ENCODE measurements at regions not wholly inside any gene's neighbourhood (a gene's known extent, or its start where the extent isn't known, plus 50 kb on each side); places are given as distances from the start of the nearest gene placed in this dataset.

- H4K8ac ChIP-seq (ENCODE audit: extremely low read depth, insufficient read depth, low read length): no peak overlapping the region
- TF ChIP-seq CEBPB (IDR thresholded peaks at IDR 0.05; ENCODE audit: low read depth, low read length): peak; percentile 69
- peak; percentile 39; the same call in 1 of the 2 replicates for TF ChIP-seq TEAD4 (IDR thresholded peaks at IDR 0.05; ENCODE audit: low read depth, low read length)
- TF ChIP-seq RNF2 (IDR thresholded peaks at IDR 0.05; ENCODE audit: borderline replicate concordance, low read depth, low read length, missing control alignments, poor library complexity, severe bottlenecking): no peak
- no peak for TF ChIP-seq SUZ12 (IDR thresholded peaks at IDR 0.05; ENCODE audit: low read length)
- ChIA-PET CTCF (ENCODE audit: partially characterized antibody) (no interaction called here), POLR2A (ENCODE audit: partially characterized antibody) (no interaction called here)
- no peak overlapping the region for H4K5ac ChIP-seq (ENCODE audit: insufficient read length, low read depth, low read length)
- no peak overlapping the region for H3K4me2 ChIP-seq (ENCODE audit: insufficient read depth in 1 of 2, low read depth in 2 of 2, low read length in 2 of 2)
- no peaks in the 10 kb centered on the region for H3K36me3 ChIP-seq (ENCODE audit: control insufficient read depth in 2 of 4, insufficient read depth in 4 of 4, low read length in 3 of 4)
- no peak overlapping the region for H3K18ac ChIP-seq (ENCODE audit: extremely low read depth, low read length)
- H2BK12ac ChIP-seq (ENCODE audit: low read depth, low read length): no peak overlapping the region
- no peaks in the 10 kb centered on the region for H3K9me3 ChIP-seq (ENCODE audit: insufficient read depth in 2 of 2, low read depth in 1 of 2, low read length in 1 of 2)
- H3K4me1 ChIP-seq (replicated peaks in 1 of 4; ENCODE audit: control insufficient read depth in 3 of 4, insufficient read depth in 4 of 4, low read length in 3 of 4): peaks cover 0 to 5% (median 2%) of the 10 kb centered on the region in 4 experiments; a peak in 3 of 7 replicates
- no peaks in the 10 kb centered on the region for H3K27me3 ChIP-seq (replicated peaks in 1 of 4; ENCODE audit: control insufficient read depth in 3 of 4, extremely low read depth in 1 of 4, insufficient read depth in 3 of 4, low read length in 3 of 4)
- H2BK120ac ChIP-seq (replicated peaks; ENCODE audit: low read depth, low read length): no peak overlapping the region
- no peaks in the 10 kb centered on the region for H3K79me1 ChIP-seq (ENCODE audit: low read depth, low read length)
- H2BK15ac ChIP-seq (ENCODE audit: low read length): no peak overlapping the region
- H2AK5ac ChIP-seq (ENCODE audit: low read depth, low read length): no peak overlapping the region
- no peak overlapping the region for H3K23ac ChIP-seq (ENCODE audit: insufficient read length)
- H3K14ac ChIP-seq (ENCODE audit: insufficient read length): no peak overlapping the region
- H3K9ac ChIP-seq (replicated peaks in 1 of 4; ENCODE audit: extremely low read depth in 1 of 4, low read depth in 3 of 4, low read length in 3 of 4): no peak overlapping the region
- no peak overlapping the region for H3K4me3 ChIP-seq (ENCODE audit: extremely low read depth in 1 of 4, insufficient read depth in 2 of 4, low read depth in 3 of 4, low read length in 4 of 4)
- no peaks in the 10 kb centered on the region for H3K79me2 ChIP-seq (ENCODE audit: control insufficient read depth in 1 of 2, insufficient read depth in 2 of 2, low read length in 2 of 2)
- no peak overlapping the region for H3K56ac ChIP-seq (replicated peaks; ENCODE audit: insufficient read length, low read depth, low read length)
- H2BK5ac ChIP-seq (ENCODE audit: low read depth, low read length): no peak overlapping the region
- peak overlapping the region; percentile 31; the same call in 1 of the 2 replicates for H2AFZ ChIP-seq (ENCODE audit: low read length)
- no peak overlapping the region for H2BK20ac ChIP-seq (ENCODE audit: low read length)
- no peaks in the 10 kb centered on the region for H4K20me1 ChIP-seq (replicated peaks in 1 of 2; ENCODE audit: control insufficient read depth in 1 of 2, insufficient read depth in 2 of 2, low read length in 2 of 2)
- H4K91ac ChIP-seq (replicated peaks; ENCODE audit: insufficient read length, low read length): no peak overlapping the region
- no peak overlapping the region for H3K27ac ChIP-seq (ENCODE audit: low read depth, low read length)
- 87% methylated on average over 3 of the region's 3 CpGs; no CpG with 5 or more reads in 1 of the 2 experiments for WGBS, 2 experiments (ENCODE audit: extremely low coverage in 1 of 2, insufficient coverage in 1 of 2, insufficient read length in 1 of 2, insufficient replicate concordance in 2 of 2, low coverage in 1 of 2, low lambda C conversion rate in 2 of 2, missing lambda C conversion rate in 1 of 2)
- FAIRE-seq: no peak
- DNase-seq (ENCODE audit: low read depth in 1 of 2, low spot score in 2 of 2): no peak
- no peak overlapping the region for H3K4ac ChIP-seq (replicated peaks; ENCODE audit: insufficient read length, low read depth, low read length)
- no peaks in the 10 kb centered on the region for H3K23me2 ChIP-seq (ENCODE audit: low read depth, low read length)
These were observed 98.5 kb upstream of the POGK start for GRCh38 chr1:166740668-166741276.

Measured in H1 (cell line).